ENCODE measurements at regions not wholly inside any gene's neighbourhood (a gene's known extent, or its start where the extent isn't known, plus 50 kb on each side); places are given as distances from the start of the nearest gene placed in this dataset.

DNA sequence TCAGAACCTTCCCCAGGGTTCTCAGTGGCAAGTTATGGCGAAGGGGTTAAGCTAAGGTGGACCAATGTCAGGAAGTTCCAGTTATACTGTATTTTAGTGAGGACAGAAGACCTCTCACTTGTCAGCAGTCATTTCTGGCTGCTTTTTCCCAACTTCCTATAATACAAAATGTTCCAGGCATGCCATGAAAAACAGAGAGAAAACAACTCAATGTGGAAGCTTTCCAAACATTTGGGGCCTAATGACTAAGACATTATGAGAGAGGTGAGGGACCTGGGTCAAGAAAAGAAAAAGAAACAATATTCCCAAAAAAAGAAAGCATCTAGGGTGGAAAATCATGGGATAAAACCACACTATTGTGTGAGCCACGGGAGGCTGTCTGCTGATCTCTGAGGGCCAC, 99.9 kb upstream of the MAP3K4 start:
- TF ChIP-seq, protein P1, sequence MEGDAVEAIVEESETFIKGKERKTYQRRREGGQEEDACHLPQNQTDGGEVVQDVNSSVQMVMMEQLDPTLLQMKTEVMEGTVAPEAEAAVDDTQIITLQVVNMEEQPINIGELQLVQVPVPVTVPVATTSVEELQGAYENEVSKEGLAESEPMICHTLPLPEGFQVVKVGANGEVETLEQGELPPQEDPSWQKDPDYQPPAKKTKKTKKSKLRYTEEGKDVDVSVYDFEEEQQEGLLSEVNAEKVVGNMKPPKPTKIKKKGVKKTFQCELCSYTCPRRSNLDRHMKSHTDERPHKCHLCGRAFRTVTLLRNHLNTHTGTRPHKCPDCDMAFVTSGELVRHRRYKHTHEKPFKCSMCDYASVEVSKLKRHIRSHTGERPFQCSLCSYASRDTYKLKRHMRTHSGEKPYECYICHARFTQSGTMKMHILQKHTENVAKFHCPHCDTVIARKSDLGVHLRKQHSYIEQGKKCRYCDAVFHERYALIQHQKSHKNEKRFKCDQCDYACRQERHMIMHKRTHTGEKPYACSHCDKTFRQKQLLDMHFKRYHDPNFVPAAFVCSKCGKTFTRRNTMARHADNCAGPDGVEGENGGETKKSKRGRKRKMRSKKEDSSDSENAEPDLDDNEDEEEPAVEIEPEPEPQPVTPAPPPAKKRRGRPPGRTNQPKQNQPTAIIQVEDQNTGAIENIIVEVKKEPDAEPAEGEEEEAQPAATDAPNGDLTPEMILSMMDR (IDR thresholded peaks at IDR 0.05; ENCODE audit: borderline replicate concordance, insufficient read depth, low read depth, low read length), result no peak
- H3K4me3 ChIP-seq (ENCODE audit: low read depth, low read length), result no peak overlapping the region

GRCh38 chr6:160895562-160895961, 96.0 kb upstream of the MAP3K4 start:
- TF ChIP-seq, protein P1 (IDR thresholded peaks at IDR 0.05; ENCODE audit: borderline replicate concordance, insufficient read depth, low read depth, low read length), result no peak
- H3K4me3 ChIP-seq (ENCODE audit: low read depth, low read length), result no peak overlapping the region

GRCh38 chr6:160899671-160900430, 91.7 kb upstream of the MAP3K4 start:
- TF ChIP-seq, protein P1 (IDR thresholded peaks at IDR 0.05; ENCODE audit: borderline replicate concordance, insufficient read depth, low read depth, low read length), result no peak
- no peak overlapping the region for H3K4me3 ChIP-seq (ENCODE audit: low read depth, low read length)

GRCh38 chr6:160911949-160912348, 79.6 kb upstream of the MAP3K4 start:
- TF ChIP-seq, protein P1 (IDR thresholded peaks at IDR 0.05; ENCODE audit: borderline replicate concordance, insufficient read depth, low read depth, low read length), result no peak
- no peak overlapping the region for H3K4me3 ChIP-seq (ENCODE audit: low read depth, low read length)

DNA sequence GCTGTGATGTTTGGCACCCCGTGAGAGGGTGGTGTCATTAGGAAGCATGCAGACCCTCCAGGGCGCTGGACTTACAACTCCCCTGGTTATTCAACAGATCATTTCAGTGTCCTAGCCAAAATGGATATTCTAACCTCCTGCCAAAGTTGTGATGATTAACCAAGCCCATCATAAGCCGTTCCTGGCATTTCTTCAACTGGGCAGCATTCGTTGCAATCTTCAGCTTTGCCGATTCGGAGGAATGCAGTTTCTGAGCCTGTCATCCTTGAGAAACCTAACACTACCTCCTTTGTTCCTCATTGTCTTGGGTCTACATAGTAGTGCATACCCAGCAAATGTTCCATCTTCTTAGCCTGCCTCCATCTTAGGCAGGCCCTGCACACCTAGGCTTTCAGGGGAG, 79.2 kb upstream of the MAP3K4 start:
- TF ChIP-seq, protein P1 (IDR thresholded peaks at IDR 0.05; ENCODE audit: borderline replicate concordance, insufficient read depth, low read depth, low read length), result no peak
- H3K4me3 ChIP-seq (ENCODE audit: low read depth, low read length), result no peak overlapping the region

GRCh38 chr6:160917572-160917971, 74.0 kb upstream of the MAP3K4 start:
- no peak overlapping the region for H3K4me3 ChIP-seq (ENCODE audit: low read depth, low read length)
- TF ChIP-seq, protein P1 (IDR thresholded peaks at IDR 0.05; ENCODE audit: borderline replicate concordance, insufficient read depth, low read depth, low read length), result no peak

DNA sequence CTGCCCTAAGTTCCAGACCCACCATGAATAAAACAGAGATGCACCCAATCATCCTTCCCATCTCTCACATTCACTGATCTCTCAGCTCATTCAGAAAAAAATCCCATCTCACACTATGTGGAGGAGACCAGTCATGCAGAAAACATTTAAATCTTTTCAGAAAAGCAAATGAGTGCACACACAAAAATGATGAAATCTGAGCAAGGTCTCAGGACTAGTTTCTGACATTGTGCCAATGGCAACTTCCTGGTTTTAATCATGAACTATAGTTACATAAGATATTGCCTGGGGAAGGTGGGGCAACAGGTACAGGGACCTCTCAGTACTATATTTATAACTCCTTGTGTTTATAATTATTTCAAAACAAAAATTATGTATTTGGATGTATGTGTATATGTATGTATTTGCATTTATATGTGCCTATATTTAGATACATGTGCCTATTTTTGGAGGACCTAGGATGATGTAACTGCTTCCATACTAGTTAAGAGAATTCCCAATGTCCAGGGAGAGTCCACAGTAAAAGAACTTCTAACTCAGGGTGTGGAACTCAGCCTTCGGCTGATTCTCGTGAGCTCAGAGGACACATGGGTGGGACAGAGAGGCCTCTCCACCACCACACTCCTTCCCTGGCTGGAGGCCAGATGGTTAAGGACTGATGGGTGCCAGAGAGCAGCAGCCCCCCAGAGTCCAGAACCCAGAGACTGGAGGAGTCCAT, 71.7 kb upstream of the MAP3K4 start:
- TF ChIP-seq, protein P1 (IDR thresholded peaks at IDR 0.05; ENCODE audit: borderline replicate concordance, insufficient read depth, low read depth, low read length), result no peak

More for the DNA sequence above, 71.7 kb upstream of the MAP3K4 start:
- no peak overlapping the region for H3K4me3 ChIP-seq (ENCODE audit: low read depth, low read length)

Measured in GM12875 (cell line).